Body of pancreas (tissue), 4 donors: ENCODE measurements at regions not wholly inside any gene's neighbourhood (a gene's known extent, or its start where the extent isn't known, plus 50 kb on each side); places are given as distances from the start of the nearest gene placed in this dataset.

ENCODE experiments used
- ATAC-seq: fragments of 150-250 bp; one replicate; pipeline ENCODE4 v1.9.1; 2016
- DNase-seq, 4 donors: peaks; one replicate each; pipeline ENCODE4 v3.0.0-alpha.2; 2019
- H3K27ac ChIP-seq, 4 donors: fragments of 200-600 bp; sonication (generic); 1 replicate in 3 of 4; 2 replicates in 1 of 4; pipeline versions ENCODE4 v1.5.1 to v1.6.1; 2016 to 2019; ENCODE audit warnings: mild to moderate bottlenecking in 1 of 4, mixed read lengths in 1 of 4, moderate library complexity in 1 of 4
- H3K27me3 ChIP-seq, 2 donors: fragments of 200-600 bp; sonication (generic); one replicate each; pipeline ENCODE4 v1.6.0; 2016; ENCODE audit warnings: mild to moderate bottlenecking in 1 of 2
- H3K36me3 ChIP-seq, 2 donors: fragments of 200-600 bp; sonication (generic); replicated peaks in 1 of 2; 2 replicates each; pipeline ENCODE4 v1.5.1; 2016; ENCODE audit warnings: low read depth in 2 of 2; ENCODE audit not compliant: insufficient read depth in 1 of 2
- H3K4me1 ChIP-seq: fragments of 200-600 bp; sonication (generic); one replicate; pipeline ENCODE4 v1.6.0; 2016
- H3K4me3 ChIP-seq, 2 donors: fragments of 200-600 bp; sonication (generic); 1 replicate in 1 of 2; 2 replicates in 1 of 2; pipeline ENCODE4 v1.5.1; 2016 to 2019
- H3K9me3 ChIP-seq, 3 donors: fragments of 200-600 bp; sonication (generic); 1 replicate in 2 of 3; 2 replicates in 1 of 3; pipeline ENCODE4 v1.5.1; 2016
- POLR2A ChIP-seq, 3 donors: fragments of 450-650 bp; IDR thresholded peaks; one replicate each; pipeline ENCODE4 v1.6.1; 2016; ENCODE audit warnings: antibody characterized with exemption in 3 of 3, mild to moderate bottlenecking in 2 of 3
- WGBS, 2 donors: methylation state at CpG; one replicate each; pipeline ENCODE4 v1.1.5; 2017; 5-methylcytosine and 5-hydroxymethylcytosine counted together
- intact Hi-C: fragments of 100-400 bp; cut with DNase I; formaldehyde crosslinking; loops from one replicate; pipeline ENCODE4 v1.15.1; 2023
- TF ChIP-seq, protein P1 (sequence below), 7 experiments: fragments of 450-650 bp in 4 of 7; fragments of 200-600 bp in 3 of 7; sonication (generic) in 3 of 7; IDR thresholded peaks; one replicate each; pipeline ENCODE4 v1.5.1; 2016 to 2019; ENCODE audit warnings: antibody characterized with exemption in 7 of 7

DNA sequence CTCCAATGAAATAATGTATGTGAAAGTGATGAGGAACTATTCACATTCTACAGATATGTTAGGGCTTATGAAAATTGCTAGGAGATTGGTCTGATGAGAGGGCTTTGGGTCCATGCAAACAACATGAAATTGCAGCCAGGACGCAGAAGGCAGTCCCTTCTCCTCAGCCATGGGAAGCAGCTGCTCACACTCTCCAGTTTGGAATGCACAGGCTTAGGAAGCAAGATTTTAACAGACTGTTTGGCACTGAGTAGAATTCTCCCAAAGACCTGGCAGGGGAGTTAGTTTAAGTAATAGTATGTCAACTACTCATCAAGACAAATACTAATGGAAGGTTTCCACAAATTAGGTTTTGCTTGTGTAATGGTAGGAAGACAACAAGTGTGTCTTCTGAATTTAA is 500.7 kb upstream of the ARRDC4 start:
- no peaks in the 10 kb centered on the region for H3K4me1 ChIP-seq
- no peak overlapping the region for H3K4me3 ChIP-seq
- TF ChIP-seq, protein P1, sequence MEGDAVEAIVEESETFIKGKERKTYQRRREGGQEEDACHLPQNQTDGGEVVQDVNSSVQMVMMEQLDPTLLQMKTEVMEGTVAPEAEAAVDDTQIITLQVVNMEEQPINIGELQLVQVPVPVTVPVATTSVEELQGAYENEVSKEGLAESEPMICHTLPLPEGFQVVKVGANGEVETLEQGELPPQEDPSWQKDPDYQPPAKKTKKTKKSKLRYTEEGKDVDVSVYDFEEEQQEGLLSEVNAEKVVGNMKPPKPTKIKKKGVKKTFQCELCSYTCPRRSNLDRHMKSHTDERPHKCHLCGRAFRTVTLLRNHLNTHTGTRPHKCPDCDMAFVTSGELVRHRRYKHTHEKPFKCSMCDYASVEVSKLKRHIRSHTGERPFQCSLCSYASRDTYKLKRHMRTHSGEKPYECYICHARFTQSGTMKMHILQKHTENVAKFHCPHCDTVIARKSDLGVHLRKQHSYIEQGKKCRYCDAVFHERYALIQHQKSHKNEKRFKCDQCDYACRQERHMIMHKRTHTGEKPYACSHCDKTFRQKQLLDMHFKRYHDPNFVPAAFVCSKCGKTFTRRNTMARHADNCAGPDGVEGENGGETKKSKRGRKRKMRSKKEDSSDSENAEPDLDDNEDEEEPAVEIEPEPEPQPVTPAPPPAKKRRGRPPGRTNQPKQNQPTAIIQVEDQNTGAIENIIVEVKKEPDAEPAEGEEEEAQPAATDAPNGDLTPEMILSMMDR (IDR thresholded peaks at IDR 0.05): no peak
- no peak for TF ChIP-seq POLR2A (IDR thresholded peaks at IDR 0.05)
- no peaks in the 10 kb centered on the region for H3K36me3 ChIP-seq
- ATAC-seq (no peak), DNase-seq (no peak)
- 76 to 88% methylated on average over 1 of the region's 1 CpG for WGBS, 2 donors
- H3K27me3 ChIP-seq: no peaks in the 10 kb centered on the region
- intact Hi-C loops: no loop called here
- no peak overlapping the region for H3K27ac ChIP-seq
- no peaks in the 10 kb centered on the region for H3K9me3 ChIP-seq

DNA sequence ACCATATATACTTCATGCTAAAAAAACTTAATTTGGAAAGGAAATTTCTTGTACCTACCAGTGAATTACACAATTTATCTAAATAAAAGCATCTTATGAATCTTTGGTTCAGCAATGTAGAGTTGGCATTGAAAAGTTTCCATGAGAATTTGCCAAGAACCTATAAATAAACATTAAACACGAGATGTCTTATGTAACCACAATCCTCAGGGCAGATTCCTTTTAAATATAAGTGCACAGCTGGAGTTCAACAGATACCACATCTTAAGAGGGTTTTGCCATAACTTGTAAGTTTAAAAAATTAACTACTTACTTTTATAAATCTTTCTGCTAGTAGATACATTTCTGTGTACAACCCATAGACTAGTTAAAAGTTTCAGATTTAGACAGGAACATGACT is 499.3 kb upstream of the ARRDC4 start:
- Histone ChIP-seq H3K4me1 (no peaks in the 10 kb centered on the region), H3K9me3 (no peaks in the 10 kb centered on the region), H3K36me3 (no peaks in the 10 kb centered on the region), H3K27ac (no peak overlapping the region), H3K4me3 (no peak overlapping the region), H3K27me3 (no peaks in the 10 kb centered on the region)
- ATAC-seq (no peak), DNase-seq (no peak)
- TF ChIP-seq, protein P1 (IDR thresholded peaks at IDR 0.05): no peak
- no peak for TF ChIP-seq POLR2A (IDR thresholded peaks at IDR 0.05)
- intact Hi-C loops: no loop called here
- WGBS, 2 donors: 3 to 8% methylated on average over 1 of the region's 1 CpG

DNA sequence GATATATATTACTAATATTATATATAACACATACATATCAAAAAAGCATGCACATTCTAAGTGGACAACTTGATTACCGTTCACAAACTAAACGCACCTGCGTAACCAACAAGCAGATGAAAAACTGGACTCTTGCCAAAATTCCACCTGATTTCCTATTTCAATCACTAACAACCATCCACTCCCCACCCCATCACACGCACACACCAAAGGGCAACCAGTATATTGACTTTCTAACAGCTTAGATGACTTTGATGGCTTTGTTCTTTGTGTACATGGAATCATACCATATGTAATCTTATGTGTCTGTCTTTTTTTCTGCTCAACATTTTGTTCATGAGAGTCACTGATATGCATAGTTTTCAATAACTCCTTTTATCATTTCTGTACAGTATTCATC is 496.8 kb upstream of the ARRDC4 start:
- H3K9me3 ChIP-seq: no peaks in the 10 kb centered on the region
- H3K36me3 ChIP-seq: no peaks in the 10 kb centered on the region
- 58 to 65% methylated on average over 4 of the region's 4 CpGs for WGBS, 2 donors
- no peaks in the 10 kb centered on the region for H3K27me3 ChIP-seq
- H3K4me1 ChIP-seq: no peaks in the 10 kb centered on the region
- H3K4me3 ChIP-seq: no peak overlapping the region
- DNase-seq: no peak
- TF ChIP-seq, protein P1 (IDR thresholded peaks at IDR 0.05): no peak
- TF ChIP-seq POLR2A (IDR thresholded peaks at IDR 0.05): no peak
- intact Hi-C loops: no loop called here
- no peak overlapping the region for H3K27ac ChIP-seq
- ATAC-seq: no peak

DNA sequence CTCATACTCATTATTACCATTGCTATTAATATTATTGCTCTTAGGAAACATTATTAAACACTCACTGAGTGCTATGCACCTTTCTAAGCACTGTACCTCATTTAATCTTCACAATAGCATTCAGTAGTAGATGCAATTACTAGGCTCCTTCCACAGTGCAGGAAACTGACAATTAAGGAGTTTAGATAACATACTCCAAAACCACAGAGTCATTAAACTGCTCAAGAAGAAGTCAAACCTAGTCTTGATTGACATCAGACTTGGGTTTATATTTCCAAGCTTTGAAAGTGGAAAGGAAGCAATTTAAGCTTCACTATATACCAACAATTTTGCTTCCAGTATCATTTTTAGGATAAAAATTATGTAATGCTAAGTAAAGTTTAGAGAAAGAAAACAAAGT is 490.1 kb upstream of the ARRDC4 start:
- TF ChIP-seq, protein P1 (IDR thresholded peaks at IDR 0.05): no peak
- TF ChIP-seq POLR2A (IDR thresholded peaks at IDR 0.05): no peak
- intact Hi-C loops: no loop called here
- Histone ChIP-seq H3K27me3 (no peaks in the 10 kb centered on the region), H3K36me3 (no peaks in the 10 kb centered on the region), H3K9me3 (peaks cover 0 to 5% (median 0%) of the 10 kb centered on the region in 3 donors), H3K4me3 (no peak overlapping the region), H3K27ac (no peak overlapping the region), H3K4me1 (no peaks in the 10 kb centered on the region)
- no peak for ATAC-seq
- DNase-seq: no peak

DNA sequence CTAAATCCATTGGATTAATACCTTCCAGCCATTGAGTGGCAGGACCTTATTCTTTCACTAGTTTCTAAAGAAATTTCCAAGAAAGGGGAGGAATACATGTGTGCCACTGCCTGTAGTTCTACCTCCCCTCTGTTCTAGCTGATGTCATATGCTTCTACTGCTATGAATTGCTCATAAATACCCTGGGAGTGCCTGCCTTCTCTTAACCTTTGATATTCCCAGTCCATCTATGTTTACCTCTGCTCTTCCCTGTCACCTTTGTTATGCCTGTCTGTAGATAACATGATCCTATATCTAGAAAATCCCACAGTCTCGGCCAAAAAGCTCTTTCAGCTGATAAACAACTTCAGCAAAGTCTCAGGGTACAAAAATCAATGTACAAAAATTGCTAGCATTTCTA is 486.9 kb upstream of the ARRDC4 start:
- H3K9me3 ChIP-seq: peaks cover 0 to 5% (median 0%) of the 10 kb centered on the region in 3 donors
- H3K36me3 ChIP-seq: no peaks in the 10 kb centered on the region
- no peaks in the 10 kb centered on the region for H3K4me1 ChIP-seq
- H3K4me3 ChIP-seq: no peak overlapping the region
- ATAC-seq (no peak), DNase-seq (no peak)
- no peak overlapping the region for H3K27ac ChIP-seq
- H3K27me3 ChIP-seq: no peaks in the 10 kb centered on the region
- intact Hi-C loops: no loop called here
- 31 to 44% methylated on average over 1 of the region's 1 CpG for WGBS, 2 donors
- TF ChIP-seq, protein P1 (IDR thresholded peaks at IDR 0.05): no peak
- TF ChIP-seq POLR2A (IDR thresholded peaks at IDR 0.05): no peak
